K562 (cell line): ENCODE measurements at regions not wholly inside any gene's neighbourhood (a gene's known extent, or its start where the extent isn't known, plus 50 kb on each side); places are given as distances from the start of the nearest gene placed in this dataset.

Experiments used
- ATAC-seq: fragments of 200-7000 bp; cut with Tn5 transposase; 3 replicates; pipeline ENCODE4 v1.9.1; 2020; ENCODE audit warnings: moderate library complexity
- BruUV-seq: library from RNA; stranded (reverse); fragments of 400-500 nt; replicated peaks from 2 replicates; lab custom pipeline; 2021; lab: Mats Ljungman, UMichigan
- CTCF ChIA-PET: fragments of 300-600 bp; formaldehyde crosslinking; extraction: SDS; loops from one replicate; lab custom pipeline; 2021; ENCODE audit warnings: low intra/inter-chr PET ratio; lab: Yijun Ruan, JAX
- POLR2A ChIA-PET: fragments of 300-600, 350-650 bp; sonication (Branson Sonifier 250); formaldehyde crosslinking; extraction: SDS; loops from one replicate; lab custom pipeline; 2021; ENCODE audit warnings: antibody characterized with exemption, inconsistent platforms; lab: Yijun Ruan, JAX
- DNase-seq, 4 experiments: peaks; one replicate each; pipeline versions ENCODE4 v3.0.0 to v3.0.0-alpha.2; 2011 to 2018; ENCODE audit warnings: low spot score in 3 of 4, mixed read lengths in 3 of 4; ENCODE audit errors: extremely low read depth in 1 of 4
- FAIRE-seq: peaks from 2 replicates; lab custom pipeline; 2011; peaks lifted over from hg19 to GRCh38; lab: Jason Lieb, UNC
- H2AFZ ChIP-seq: 2 replicates; pipeline ENCODE4 v1.6.0; 2011; ENCODE audit warnings: low read depth, low read length, control low read depth, inconsistent platforms
- H3K27ac ChIP-seq: fragments of 200-600 bp; 3 replicates; pipeline ENCODE4 v1.8.0; 2011; ENCODE audit warnings: low read depth, mild to moderate bottlenecking, control low read depth, inconsistent platforms, low read length, moderate library complexity, mixed read lengths; ENCODE audit errors: extremely low read depth
- H3K27me3 ChIP-seq, 2 experiments: fragments of 300-600 bp in 1 of 2; 2 replicates in 1 of 2; 3 replicates in 1 of 2; pipeline versions ENCODE4 v1.6.0 to v1.8.0; 2011; ENCODE audit warnings: inconsistent platforms in 2 of 2, low read length in 2 of 2, mild to moderate bottlenecking in 1 of 2, mixed read lengths in 1 of 2, moderate library complexity in 1 of 2; ENCODE audit not compliant: control insufficient read depth in 2 of 2, insufficient read depth in 2 of 2
- H3K36me3 ChIP-seq: fragments of 300-600 bp; 3 replicates; pipeline ENCODE4 v1.8.0; 2011; ENCODE audit warnings: mild to moderate bottlenecking, low read length, inconsistent platforms; ENCODE audit not compliant: control insufficient read depth, insufficient read depth
- H3K4me1 ChIP-seq, 2 experiments: fragments of 200-600 bp in 1 of 2; replicated peaks in 1 of 2; 2 replicates in 1 of 2; 3 replicates in 1 of 2; pipeline versions ENCODE4 v1.5.1 to v1.8.0; 2011; ENCODE audit warnings: inconsistent platforms in 2 of 2, low read length in 2 of 2, mild to moderate bottlenecking in 1 of 2, mixed read lengths in 1 of 2, moderate library complexity in 1 of 2; ENCODE audit not compliant: control insufficient read depth in 2 of 2, insufficient read depth in 2 of 2
- H3K4me2 ChIP-seq: 2 replicates; pipeline ENCODE4 v1.6.1; 2011; ENCODE audit warnings: low read length, control low read depth, inconsistent platforms, mixed read lengths; ENCODE audit not compliant: insufficient read depth
- H3K4me3 ChIP-seq: fragments of 200-600 bp; sonication (generic), shearing (Covaris generic); 2 replicates; pipeline ENCODE4 v1.5.1; 2016; ENCODE audit warnings: control low read depth, inconsistent platforms
- H3K79me2 ChIP-seq: fragments of 200-600 bp; 3 replicates; pipeline ENCODE4 v1.8.0; 2011; ENCODE audit warnings: low read length, inconsistent platforms; ENCODE audit not compliant: control insufficient read depth, insufficient read depth
- H3K9ac ChIP-seq, 2 experiments: 2 replicates each; pipeline versions ENCODE4 v1.6.0 to v1.6.1; 2011; ENCODE audit warnings: low read depth in 2 of 2, low read length in 2 of 2, control low read depth in 1 of 2, inconsistent platforms in 1 of 2, mild to moderate bottlenecking in 1 of 2, mixed read lengths in 1 of 2; ENCODE audit not compliant: insufficient read depth in 1 of 2
- H3K9me1 ChIP-seq: one replicate; pipeline ENCODE4 v1.6.0; 2011; ENCODE audit warnings: inconsistent platforms, mild to moderate bottlenecking, low read length, moderate library complexity; ENCODE audit not compliant: control insufficient read depth, insufficient read depth
- H3K9me3 ChIP-seq: replicated peaks from 2 replicates; pipeline ENCODE4 v1.5.1; 2011; ENCODE audit warnings: low read depth, low read length, inconsistent platforms; ENCODE audit not compliant: control insufficient read depth, insufficient read depth
- H4K20me1 ChIP-seq: replicated peaks from 2 replicates; pipeline ENCODE4 v1.6.1; 2011; ENCODE audit warnings: low read length, inconsistent platforms, mixed read lengths; ENCODE audit not compliant: control insufficient read depth, insufficient read depth
- CBFA2T2 ChIP-seq: fragments of 450-650 bp; conservative IDR thresholded peaks from 2 replicates; pipeline ENCODE4 v1.6.1; 2017; ENCODE audit warnings: mild to moderate bottlenecking
- NR4A1 ChIP-seq, 2 experiments: fragments of 250-450 bp in 1 of 2; fragments of 450-650 bp in 1 of 2; sonication (Bioruptor Pico) in 1 of 2; IDR thresholded peaks; 2 replicates each; pipeline versions ENCODE4 v1.4.0 to v1.6.1; 2016 to 2020; ENCODE audit warnings: mild to moderate bottlenecking in 2 of 2, missing compliant biosample characterization in 1 of 2, missing genetic modification characterization in 1 of 2, moderate library complexity in 1 of 2
- ZNF224 ChIP-seq: sonication (generic); formaldehyde crosslinking; IDR thresholded peaks from 2 replicates; pipeline ENCODE4 v1.8.0; 2022; ENCODE audit warnings: mild to moderate bottlenecking, missing genetic modification reagents
- WGBS: fragments of 100-300 bp; shearing (Covaris generic); methylation state at CpG from one replicate; pipeline ENCODE4 v1.1.6; 2016; ENCODE audit warnings: low coverage, mixed read lengths; ENCODE audit not compliant: insufficient coverage; ENCODE audit errors: missing lambda C conversion rate; 5-methylcytosine and 5-hydroxymethylcytosine counted together
- in situ Hi-C: fragments of 300-500 bp; cut with MboI; formaldehyde crosslinking; loops from 4 replicates; pipeline ENCODE4 v1.15.0; 2018; ENCODE audit warnings: inconsistent platforms, mixed read lengths
- intact Hi-C: fragments of 100-400 bp; cut with micrococcal nuclease; formaldehyde crosslinking; loops from 2 replicates; pipeline ENCODE4 v1.14.2; 2022
- TF ChIP-seq, protein P1 (sequence below): fragments of 450-650 bp; formaldehyde crosslinking; IDR thresholded peaks from 2 replicates; pipeline ENCODE4 v1.4.0; 2020; ENCODE audit warnings: mild to moderate bottlenecking, mixed read lengths

DNA sequence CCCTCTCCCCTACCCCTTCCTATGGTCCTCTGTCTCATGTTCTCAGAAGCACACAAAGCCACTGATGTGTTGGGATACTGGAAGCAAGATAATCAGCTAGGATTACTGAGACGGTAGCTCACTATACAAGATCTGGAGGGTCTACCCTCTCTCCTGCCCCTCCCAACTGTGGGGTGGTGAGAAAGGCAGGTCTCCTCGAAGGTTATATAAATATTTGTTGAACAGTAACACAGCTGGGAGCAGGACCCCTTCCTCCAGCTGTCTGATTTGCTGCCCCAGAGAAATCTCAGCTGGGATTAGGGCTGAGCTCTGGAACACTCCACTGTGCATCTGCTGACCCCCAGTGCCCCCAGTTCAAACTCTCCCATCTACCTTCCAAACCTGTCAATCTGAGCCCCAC is 94.2 kb upstream of the IPO9 start:
- H3K27ac ChIP-seq, result no peak overlapping the region
- intact Hi-C loops, result no loop called here
- BruUV-seq, result no TSS peak

More for the DNA sequence above, 94.2 kb upstream of the IPO9 start:
- Histone ChIP-seq H3K79me2 (no peaks in the 10 kb centered on the region), H2AFZ (no peak overlapping the region), H4K20me1 (peaks cover 30% of the 10 kb centered on the region), H3K27me3 (peaks cover 12 to 28% of the 10 kb centered on the region in 2 experiments; a peak in 4 of 5 replicates), H3K4me3 (no peak overlapping the region), H3K9ac (no peak overlapping the region), H3K9me1 (no peaks in the 10 kb centered on the region), H3K4me2 (no peak overlapping the region), H3K9me3 (no peaks in the 10 kb centered on the region), H3K4me1 (peaks cover 7 to 12% of the 10 kb centered on the region in 2 experiments), H3K36me3 (no peaks in the 10 kb centered on the region)
- ATAC-seq, result no peak
- ChIA-PET POLR2A (interaction anchor here (1.4 to 1.6 kb wide), 2 partner anchors 11 to 18 kb away, joined by 4 to 6 read pairs; no protein-coding TSS in a partner anchor), CTCF (no interaction called here)
- 27% methylated on average over 2 of the region's 2 CpGs for WGBS
- no peak for DNase-seq
- no peak for TF ChIP-seq ZNF224 (CRISPR knock-in tag)
- TF ChIP-seq, protein P1, sequence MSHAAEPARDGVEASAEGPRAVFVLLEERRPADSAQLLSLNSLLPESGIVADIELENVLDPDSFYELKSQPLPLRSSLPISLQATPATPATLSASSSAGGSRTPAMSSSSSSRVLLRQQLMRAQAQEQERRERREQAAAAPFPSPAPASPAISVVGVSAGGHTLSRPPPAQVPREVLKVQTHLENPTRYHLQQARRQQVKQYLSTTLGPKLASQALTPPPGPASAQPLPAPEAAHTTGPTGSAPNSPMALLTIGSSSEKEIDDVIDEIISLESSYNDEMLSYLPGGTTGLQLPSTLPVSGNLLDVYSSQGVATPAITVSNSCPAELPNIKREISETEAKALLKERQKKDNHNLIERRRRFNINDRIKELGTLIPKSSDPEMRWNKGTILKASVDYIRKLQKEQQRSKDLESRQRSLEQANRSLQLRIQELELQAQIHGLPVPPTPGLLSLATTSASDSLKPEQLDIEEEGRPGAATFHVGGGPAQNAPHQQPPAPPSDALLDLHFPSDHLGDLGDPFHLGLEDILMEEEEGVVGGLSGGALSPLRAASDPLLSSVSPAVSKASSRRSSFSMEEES (CRISPR knock-in tag), result no peak
- TF ChIP-seq NR4A1 (CRISPR knock-in tag; IDR thresholded peaks at IDR 0.05), result no peak
- TF ChIP-seq NR4A1 (tag; IDR thresholded peaks at IDR 0.05), result no peak
- no peak for TF ChIP-seq CBFA2T2
- in situ Hi-C loops, result no loop called here
- FAIRE-seq, result no peak
